ENCODE measurements at regions not wholly inside any gene's neighbourhood (a gene's known extent, or its start where the extent isn't known, plus 50 kb on each side); places are given as distances from the start of the nearest gene placed in this dataset.

DNA sequence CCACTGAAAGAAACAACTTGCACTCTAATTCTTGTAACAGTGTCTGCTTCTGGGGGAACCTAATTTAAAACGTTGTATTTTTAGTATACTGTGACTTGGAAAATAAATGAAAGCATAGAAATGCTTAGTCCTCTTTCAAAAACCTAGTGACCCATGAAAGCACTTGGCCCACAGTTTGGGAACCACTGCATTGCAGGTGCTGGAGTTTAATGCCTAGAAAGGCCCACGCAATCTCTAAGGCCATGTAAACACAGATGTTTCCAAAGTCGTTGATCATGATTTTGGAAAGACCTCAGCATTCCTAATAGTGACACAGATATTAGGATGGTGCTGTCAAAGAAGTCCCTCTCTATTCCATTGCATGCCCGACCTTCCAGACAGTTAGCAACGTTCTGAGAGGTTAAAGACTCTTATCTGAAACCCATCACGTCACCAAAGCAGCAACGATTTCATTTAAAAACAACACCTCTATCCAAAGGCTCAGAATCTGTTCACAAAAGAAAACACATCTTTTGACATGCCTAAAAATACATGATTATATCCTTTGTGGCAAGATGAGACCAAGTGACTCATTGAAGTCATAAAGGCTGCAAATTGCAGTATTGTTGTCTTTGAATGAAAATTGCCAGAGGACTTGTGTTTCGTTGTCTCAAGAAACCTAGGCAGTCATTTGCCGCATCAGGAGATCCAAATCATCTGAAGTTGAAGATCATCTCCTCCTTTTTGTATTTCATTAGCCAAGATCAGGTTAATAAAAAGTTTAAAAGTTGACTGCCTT, 328.0 kb upstream of the ZNF507 start:
- TF ChIP-seq, protein P1, sequence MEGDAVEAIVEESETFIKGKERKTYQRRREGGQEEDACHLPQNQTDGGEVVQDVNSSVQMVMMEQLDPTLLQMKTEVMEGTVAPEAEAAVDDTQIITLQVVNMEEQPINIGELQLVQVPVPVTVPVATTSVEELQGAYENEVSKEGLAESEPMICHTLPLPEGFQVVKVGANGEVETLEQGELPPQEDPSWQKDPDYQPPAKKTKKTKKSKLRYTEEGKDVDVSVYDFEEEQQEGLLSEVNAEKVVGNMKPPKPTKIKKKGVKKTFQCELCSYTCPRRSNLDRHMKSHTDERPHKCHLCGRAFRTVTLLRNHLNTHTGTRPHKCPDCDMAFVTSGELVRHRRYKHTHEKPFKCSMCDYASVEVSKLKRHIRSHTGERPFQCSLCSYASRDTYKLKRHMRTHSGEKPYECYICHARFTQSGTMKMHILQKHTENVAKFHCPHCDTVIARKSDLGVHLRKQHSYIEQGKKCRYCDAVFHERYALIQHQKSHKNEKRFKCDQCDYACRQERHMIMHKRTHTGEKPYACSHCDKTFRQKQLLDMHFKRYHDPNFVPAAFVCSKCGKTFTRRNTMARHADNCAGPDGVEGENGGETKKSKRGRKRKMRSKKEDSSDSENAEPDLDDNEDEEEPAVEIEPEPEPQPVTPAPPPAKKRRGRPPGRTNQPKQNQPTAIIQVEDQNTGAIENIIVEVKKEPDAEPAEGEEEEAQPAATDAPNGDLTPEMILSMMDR (IDR thresholded peaks at IDR 0.05), result no peak
- no peak for TF ChIP-seq POLR2A (IDR thresholded peaks at IDR 0.05)
